Neural cell (in vitro differentiated cells): ENCODE measurements at regions not wholly inside any gene's neighbourhood (a gene's known extent, or its start where the extent isn't known, plus 50 kb on each side); places are given as distances from the start of the nearest gene placed in this dataset.

Experiments
- H2AFZ ChIP-seq: fragments of 200-600, 300-800 bp; sonication (generic), shearing (Covaris generic); 2 replicates; pipeline ENCODE4 v1.6.0; 2014; ENCODE audit warnings: low read depth, mild to moderate bottlenecking, antibody characterized with exemption, low read length, moderate library complexity
- H3F3A ChIP-seq: fragments of 200-600 bp; shearing (Covaris generic); 2 replicates; pipeline ENCODE4 v1.6.1; 2016; ENCODE audit warnings: mild to moderate bottlenecking, moderate library complexity, mixed read lengths, antibody characterized with exemption, low read length; ENCODE audit not compliant: insufficient read depth, poor library complexity, severe bottlenecking
- H3K27ac ChIP-seq: fragments of 200-600, 300-800 bp; sonication (generic), shearing (Covaris generic); 2 replicates; pipeline ENCODE4 v1.5.1; 2014; ENCODE audit warnings: mild to moderate bottlenecking, low read length, moderate library complexity
- H3K27me3 ChIP-seq: fragments of 300-800, 200-600 bp; sonication (generic), shearing (Covaris generic); 2 replicates; pipeline ENCODE4 v1.6.0; 2014; ENCODE audit warnings: mild to moderate bottlenecking, low read depth, low read length, moderate library complexity; ENCODE audit not compliant: insufficient read depth
- H3K36me3 ChIP-seq: fragments of 300-800, 200-600 bp; sonication (generic), shearing (Covaris generic); 2 replicates; pipeline ENCODE4 v1.5.1; 2014; ENCODE audit warnings: mild to moderate bottlenecking, antibody characterized with exemption, low read length, moderate library complexity; ENCODE audit not compliant: insufficient read depth
- H3K4me2 ChIP-seq: fragments of 300-800, 200-600 bp; sonication (generic), shearing (Covaris generic); 2 replicates; pipeline ENCODE4 v1.6.0; 2014; ENCODE audit warnings: mild to moderate bottlenecking, low read length
- H3K4me3 ChIP-seq: fragments of 300-800, 200-600 bp; sonication (generic), shearing (Covaris generic); 2 replicates; pipeline ENCODE4 v1.5.1; 2014; ENCODE audit warnings: mild to moderate bottlenecking, low read length, moderate library complexity
- H3K79me2 ChIP-seq: fragments of 200-600 bp; shearing (Covaris generic); replicated peaks from 2 replicates; pipeline ENCODE4 v1.6.0; 2014; ENCODE audit warnings: mild to moderate bottlenecking, low read length, moderate library complexity; ENCODE audit not compliant: insufficient read depth
- H3K9ac ChIP-seq: fragments of 300-800, 200-600 bp; sonication (generic), shearing (Covaris generic); 2 replicates; pipeline ENCODE4 v1.6.1; 2016; ENCODE audit warnings: mild to moderate bottlenecking, low read length, mixed read lengths
- H3K9me2 ChIP-seq: fragments of 200-600 bp; shearing (Covaris generic); 2 replicates; pipeline ENCODE4 v1.6.1; 2016; ENCODE audit warnings: mild to moderate bottlenecking, low read length, mixed read lengths; ENCODE audit not compliant: insufficient read depth
- H3K9me3 ChIP-seq: fragments of 200-600, 300-800 bp; sonication (generic), shearing (Covaris generic); 2 replicates; pipeline ENCODE4 v1.6.1; 2016; ENCODE audit warnings: mild to moderate bottlenecking, mixed run types, low read length, moderate library complexity, mixed read lengths
- H4K20me1 ChIP-seq: fragments of 200-600 bp; shearing (Covaris generic); 2 replicates; pipeline ENCODE4 v1.6.1; 2016; ENCODE audit warnings: mild to moderate bottlenecking, mixed run types; ENCODE audit not compliant: insufficient read depth
- EP300 ChIP-seq: fragments of 450-650 bp; conservative IDR thresholded peaks from 2 replicates; pipeline ENCODE4 v1.6.1; 2014; ENCODE audit warnings: antibody characterized with exemption, mild to moderate bottlenecking, moderate library complexity; ENCODE audit not compliant: poor library complexity, severe bottlenecking
- EZH2 ChIP-seq: fragments of 200-600, 300-800 bp; shearing (Covaris generic), sonication (generic); IDR thresholded peaks from 2 replicates; pipeline ENCODE4 v1.6.1; 2014; ENCODE audit warnings: antibody characterized with exemption, low read length, borderline replicate concordance, mild to moderate bottlenecking; ENCODE audit not compliant: insufficient read depth, poor library complexity, severe bottlenecking
- MXI1 ChIP-seq: fragments of 450-650 bp; conservative IDR thresholded peaks from 2 replicates; pipeline ENCODE4 v1.6.1; 2014; ENCODE audit warnings: antibody characterized with exemption, mild to moderate bottlenecking; ENCODE audit not compliant: poor library complexity, severe bottlenecking
- POLR2AphosphoS5 ChIP-seq: IDR thresholded peaks from 2 replicates; pipeline ENCODE4 v1.6.1; 2012
- RAD21 ChIP-seq: fragments of 450-650 bp; conservative IDR thresholded peaks from 2 replicates; pipeline ENCODE4 v1.6.1; 2014; ENCODE audit warnings: antibody characterized with exemption, mild to moderate bottlenecking, moderate library complexity
- SMC3 ChIP-seq: fragments of 450-650 bp; conservative IDR thresholded peaks from 2 replicates; pipeline ENCODE4 v1.6.1; 2014; ENCODE audit warnings: antibody characterized with exemption, mild to moderate bottlenecking, moderate library complexity; ENCODE audit not compliant: poor library complexity
- TAF1 ChIP-seq: IDR thresholded peaks from 2 replicates; pipeline ENCODE4 v1.6.1; 2012; ENCODE audit warnings: low read depth
- TF ChIP-seq, protein P1 (sequence below): fragments of 450-650 bp; IDR thresholded peaks from 2 replicates; pipeline ENCODE4 v1.5.1; 2014; ENCODE audit warnings: antibody characterized with exemption, mild to moderate bottlenecking, moderate library complexity; ENCODE audit not compliant: poor library complexity, severe bottlenecking
- TF ChIP-seq, protein P2 (sequence below): IDR thresholded peaks from 2 replicates; pipeline ENCODE4 v1.6.1; 2012; ENCODE audit warnings: borderline replicate concordance

DNA sequence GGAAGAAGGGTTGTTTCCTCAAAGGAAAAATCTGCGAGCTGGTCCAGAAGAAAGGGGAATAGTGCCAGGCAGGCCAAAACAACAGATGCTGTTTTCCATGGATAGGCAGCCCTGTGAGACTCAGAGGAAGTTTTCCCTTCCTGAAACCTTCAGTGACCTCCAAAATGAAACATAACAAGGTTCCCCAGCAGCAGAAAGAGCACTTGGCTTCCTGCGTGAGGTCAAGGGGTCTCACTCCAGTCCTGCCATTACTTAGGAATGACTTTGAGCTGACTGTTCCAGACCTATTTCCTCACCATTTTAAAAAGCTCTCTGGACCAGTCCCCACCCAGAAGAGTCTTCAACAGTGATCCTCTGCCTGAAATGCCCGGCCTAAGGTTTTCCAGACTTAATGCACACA lies 104.6 kb upstream of the IPO5 start:
- H3F3A ChIP-seq = no peaks in the 10 kb centered on the region

DNA sequence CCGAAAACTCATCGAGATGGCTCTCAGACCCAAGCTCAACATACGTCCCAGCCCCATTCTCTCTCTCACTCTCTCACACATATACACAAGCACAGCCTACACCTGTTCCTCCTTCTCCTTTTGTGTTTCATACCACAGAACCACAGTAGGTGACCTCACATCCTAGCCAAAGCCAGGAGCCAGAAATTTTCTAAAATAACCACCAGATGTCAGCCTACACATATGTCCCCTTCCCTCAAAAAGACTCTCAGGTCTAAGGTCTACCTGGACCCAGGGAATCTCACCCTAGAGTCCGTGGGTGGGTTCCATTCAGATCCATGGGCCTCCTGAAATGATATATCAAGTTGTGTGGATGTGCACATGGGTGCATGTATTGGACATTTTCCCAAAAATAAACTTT lies 104.2 kb upstream of the IPO5 start:
- TF ChIP-seq, protein P1, sequence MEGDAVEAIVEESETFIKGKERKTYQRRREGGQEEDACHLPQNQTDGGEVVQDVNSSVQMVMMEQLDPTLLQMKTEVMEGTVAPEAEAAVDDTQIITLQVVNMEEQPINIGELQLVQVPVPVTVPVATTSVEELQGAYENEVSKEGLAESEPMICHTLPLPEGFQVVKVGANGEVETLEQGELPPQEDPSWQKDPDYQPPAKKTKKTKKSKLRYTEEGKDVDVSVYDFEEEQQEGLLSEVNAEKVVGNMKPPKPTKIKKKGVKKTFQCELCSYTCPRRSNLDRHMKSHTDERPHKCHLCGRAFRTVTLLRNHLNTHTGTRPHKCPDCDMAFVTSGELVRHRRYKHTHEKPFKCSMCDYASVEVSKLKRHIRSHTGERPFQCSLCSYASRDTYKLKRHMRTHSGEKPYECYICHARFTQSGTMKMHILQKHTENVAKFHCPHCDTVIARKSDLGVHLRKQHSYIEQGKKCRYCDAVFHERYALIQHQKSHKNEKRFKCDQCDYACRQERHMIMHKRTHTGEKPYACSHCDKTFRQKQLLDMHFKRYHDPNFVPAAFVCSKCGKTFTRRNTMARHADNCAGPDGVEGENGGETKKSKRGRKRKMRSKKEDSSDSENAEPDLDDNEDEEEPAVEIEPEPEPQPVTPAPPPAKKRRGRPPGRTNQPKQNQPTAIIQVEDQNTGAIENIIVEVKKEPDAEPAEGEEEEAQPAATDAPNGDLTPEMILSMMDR = peak; percentile 41
- TF ChIP-seq MXI1 (no peak), RAD21 (peak; percentile 38)
- no peaks in the 10 kb centered on the region for H3K9me2 ChIP-seq
- H3K9me3 ChIP-seq = no peaks in the 10 kb centered on the region
- H3K79me2 ChIP-seq = no peaks in the 10 kb centered on the region
- H3F3A ChIP-seq = no peaks in the 10 kb centered on the region
- H3K36me3 ChIP-seq = no peaks in the 10 kb centered on the region
- no peak overlapping the region for H3K4me2 ChIP-seq
- H4K20me1 ChIP-seq = no peaks in the 10 kb centered on the region
- H3K27ac ChIP-seq = no peak overlapping the region
- H3K27me3 ChIP-seq = no peaks in the 10 kb centered on the region
- H2AFZ ChIP-seq = no peak overlapping the region
- no peak overlapping the region for H3K4me3 ChIP-seq
- no peak overlapping the region for H3K9ac ChIP-seq

More for the DNA sequence above, 104.6 kb upstream of the IPO5 start:
- H3K4me2 ChIP-seq = no peak overlapping the region
- H3K9me3 ChIP-seq = no peaks in the 10 kb centered on the region
- no peak overlapping the region for H3K9ac ChIP-seq
- no peak overlapping the region for H3K4me3 ChIP-seq
- H3K36me3 ChIP-seq = no peaks in the 10 kb centered on the region
- H4K20me1 ChIP-seq = no peaks in the 10 kb centered on the region
- TF ChIP-seq, protein P1 = no peak
- TF ChIP-seq EP300 = no peak
- no peak overlapping the region for H3K27ac ChIP-seq
- H3K9me2 ChIP-seq = no peaks in the 10 kb centered on the region
- no peak overlapping the region for H2AFZ ChIP-seq
- no peaks in the 10 kb centered on the region for H3K79me2 ChIP-seq
- no peaks in the 10 kb centered on the region for H3K27me3 ChIP-seq

DNA sequence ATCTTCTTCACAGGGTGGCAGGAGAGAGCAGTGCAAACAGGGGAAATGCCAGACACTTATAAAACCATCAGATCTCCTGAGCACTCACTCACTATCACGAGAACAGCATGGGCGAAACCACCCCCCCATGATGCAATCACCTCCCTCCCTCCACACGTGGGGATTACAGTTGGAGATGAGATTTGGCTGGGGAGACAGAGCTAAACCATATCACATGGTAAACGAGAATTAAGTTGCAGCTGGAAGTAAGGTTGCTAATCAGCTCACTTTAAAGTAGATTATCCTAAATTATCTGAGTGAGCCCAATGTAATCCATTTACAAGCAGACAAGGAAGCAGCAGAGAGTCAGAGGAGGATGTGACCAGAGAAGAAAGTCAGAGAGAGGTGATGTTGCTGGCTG lies 102.2 kb upstream of the IPO5 start:
- no peaks in the 10 kb centered on the region for H3F3A ChIP-seq
- no peak overlapping the region for H2AFZ ChIP-seq
- no peaks in the 10 kb centered on the region for H3K27me3 ChIP-seq
- no peak overlapping the region for H3K4me3 ChIP-seq
- TF ChIP-seq SMC3 = no peak
- no peak for TF ChIP-seq POLR2AphosphoS5
- no peak for TF ChIP-seq MXI1
- TF ChIP-seq, protein P2, sequence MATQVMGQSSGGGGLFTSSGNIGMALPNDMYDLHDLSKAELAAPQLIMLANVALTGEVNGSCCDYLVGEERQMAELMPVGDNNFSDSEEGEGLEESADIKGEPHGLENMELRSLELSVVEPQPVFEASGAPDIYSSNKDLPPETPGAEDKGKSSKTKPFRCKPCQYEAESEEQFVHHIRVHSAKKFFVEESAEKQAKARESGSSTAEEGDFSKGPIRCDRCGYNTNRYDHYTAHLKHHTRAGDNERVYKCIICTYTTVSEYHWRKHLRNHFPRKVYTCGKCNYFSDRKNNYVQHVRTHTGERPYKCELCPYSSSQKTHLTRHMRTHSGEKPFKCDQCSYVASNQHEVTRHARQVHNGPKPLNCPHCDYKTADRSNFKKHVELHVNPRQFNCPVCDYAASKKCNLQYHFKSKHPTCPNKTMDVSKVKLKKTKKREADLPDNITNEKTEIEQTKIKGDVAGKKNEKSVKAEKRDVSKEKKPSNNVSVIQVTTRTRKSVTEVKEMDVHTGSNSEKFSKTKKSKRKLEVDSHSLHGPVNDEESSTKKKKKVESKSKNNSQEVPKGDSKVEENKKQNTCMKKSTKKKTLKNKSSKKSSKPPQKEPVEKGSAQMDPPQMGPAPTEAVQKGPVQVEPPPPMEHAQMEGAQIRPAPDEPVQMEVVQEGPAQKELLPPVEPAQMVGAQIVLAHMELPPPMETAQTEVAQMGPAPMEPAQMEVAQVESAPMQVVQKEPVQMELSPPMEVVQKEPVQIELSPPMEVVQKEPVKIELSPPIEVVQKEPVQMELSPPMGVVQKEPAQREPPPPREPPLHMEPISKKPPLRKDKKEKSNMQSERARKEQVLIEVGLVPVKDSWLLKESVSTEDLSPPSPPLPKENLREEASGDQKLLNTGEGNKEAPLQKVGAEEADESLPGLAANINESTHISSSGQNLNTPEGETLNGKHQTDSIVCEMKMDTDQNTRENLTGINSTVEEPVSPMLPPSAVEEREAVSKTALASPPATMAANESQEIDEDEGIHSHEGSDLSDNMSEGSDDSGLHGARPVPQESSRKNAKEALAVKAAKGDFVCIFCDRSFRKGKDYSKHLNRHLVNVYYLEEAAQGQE = no peak
- no peak for TF ChIP-seq EZH2
- TF ChIP-seq, protein P1 = no peak
- TF ChIP-seq RAD21 = no peak
- no peak for TF ChIP-seq TAF1
- no peak for TF ChIP-seq EP300
- no peak overlapping the region for H3K4me2 ChIP-seq
- H3K9me2 ChIP-seq = no peaks in the 10 kb centered on the region
- no peaks in the 10 kb centered on the region for H4K20me1 ChIP-seq
- H3K36me3 ChIP-seq = no peaks in the 10 kb centered on the region
- H3K9ac ChIP-seq = no peak overlapping the region
- no peaks in the 10 kb centered on the region for H3K79me2 ChIP-seq
- H3K27ac ChIP-seq = no peak overlapping the region
- H3K9me3 ChIP-seq = no peaks in the 10 kb centered on the region
